BE2C (cell line): ENCODE measurements at regions not wholly inside any gene's neighbourhood (a gene's known extent, or its start where the extent isn't known, plus 50 kb on each side); places are given as distances from the start of the nearest gene placed in this dataset.
"Not testable (repeated sequence)": the region's sequence is repeated elsewhere in the genome, so short reads cannot be mapped to it uniquely, and the experiment has no call there.

ENCODE experiments used
- DNase-seq: peaks from one replicate; pipeline ENCODE4 v3.0.0-alpha.2; 2020
- H3K27me3 ChIP-seq: fragments of 250-450 bp; sonication (Bioruptor Pico); 2 replicates; pipeline ENCODE4 v1.5.1; 2020; ENCODE audit warnings: mild to moderate bottlenecking
- H3K36me3 ChIP-seq: fragments of 250-450 bp; sonication (Bioruptor Pico); 2 replicates; pipeline ENCODE4 v1.5.1; 2020; ENCODE audit warnings: mild to moderate bottlenecking
- H3K4me1 ChIP-seq: fragments of 250-450 bp; sonication (Bioruptor Pico); 2 replicates; pipeline ENCODE4 v1.5.1; 2020
- H3K4me3 ChIP-seq: 2 replicates; pipeline ENCODE4 v1.5.1; 2011; ENCODE audit warnings: low read depth, low read length
- H3K9me3 ChIP-seq: fragments of 250-450 bp; sonication (Bioruptor Pico); 2 replicates; pipeline ENCODE4 v1.5.1; 2020
- TF ChIP-seq, protein P1 (sequence below): IDR thresholded peaks from 2 replicates; pipeline ENCODE4 v1.5.1; 2012; ENCODE audit warnings: mild to moderate bottlenecking, low read depth, low read length

- Histone ChIP-seq H3K36me3 (no peaks in the 10 kb centered on the region), H3K27me3 (no peaks in the 10 kb centered on the region), H3K9me3 (no peaks in the 10 kb centered on the region), H3K4me3 (no peak overlapping the region), H3K4me1 (peaks cover 7% of the 10 kb centered on the region)
- TF ChIP-seq, protein P1, sequence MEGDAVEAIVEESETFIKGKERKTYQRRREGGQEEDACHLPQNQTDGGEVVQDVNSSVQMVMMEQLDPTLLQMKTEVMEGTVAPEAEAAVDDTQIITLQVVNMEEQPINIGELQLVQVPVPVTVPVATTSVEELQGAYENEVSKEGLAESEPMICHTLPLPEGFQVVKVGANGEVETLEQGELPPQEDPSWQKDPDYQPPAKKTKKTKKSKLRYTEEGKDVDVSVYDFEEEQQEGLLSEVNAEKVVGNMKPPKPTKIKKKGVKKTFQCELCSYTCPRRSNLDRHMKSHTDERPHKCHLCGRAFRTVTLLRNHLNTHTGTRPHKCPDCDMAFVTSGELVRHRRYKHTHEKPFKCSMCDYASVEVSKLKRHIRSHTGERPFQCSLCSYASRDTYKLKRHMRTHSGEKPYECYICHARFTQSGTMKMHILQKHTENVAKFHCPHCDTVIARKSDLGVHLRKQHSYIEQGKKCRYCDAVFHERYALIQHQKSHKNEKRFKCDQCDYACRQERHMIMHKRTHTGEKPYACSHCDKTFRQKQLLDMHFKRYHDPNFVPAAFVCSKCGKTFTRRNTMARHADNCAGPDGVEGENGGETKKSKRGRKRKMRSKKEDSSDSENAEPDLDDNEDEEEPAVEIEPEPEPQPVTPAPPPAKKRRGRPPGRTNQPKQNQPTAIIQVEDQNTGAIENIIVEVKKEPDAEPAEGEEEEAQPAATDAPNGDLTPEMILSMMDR: no peak
- no peak for DNase-seq
Measured at GRCh38 chr6:43886067-43886461, 116.1 kb downstream of the VEGFA start.

- Histone ChIP-seq H3K9me3 (no peaks in the 10 kb centered on the region), H3K4me3 (no peak overlapping the region), H3K27me3 (no peaks in the 10 kb centered on the region), H3K36me3 (no peaks in the 10 kb centered on the region), H3K4me1 (peaks cover 2% of the 10 kb centered on the region)
- DNase-seq: no peak
- TF ChIP-seq, protein P1: no peak
Measured at GRCh38 chr6:43885399-43886066, 115.5 kb downstream of the VEGFA start.

- H3K27me3 ChIP-seq: no peaks in the 10 kb centered on the region
- H3K36me3 ChIP-seq: no peaks in the 10 kb centered on the region
- H3K9me3 ChIP-seq: no peaks in the 10 kb centered on the region
- H3K4me1 ChIP-seq: no peaks in the 10 kb centered on the region; the same call in 1 of the 2 replicates
- DNase-seq: no peak
- no peak overlapping the region for H3K4me3 ChIP-seq
- TF ChIP-seq, protein P1: no peak
Measured at GRCh38 chr6:43884652-43885022, 114.6 kb downstream of the VEGFA start.

GRCh38 chr6:43883847-43884651 lies 114.0 kb downstream of the VEGFA start:
- Histone ChIP-seq H3K4me1 (peaks cover 5% of the 10 kb centered on the region), H3K9me3 (no peaks in the 10 kb centered on the region), H3K4me3 (no peak overlapping the region), H3K36me3 (no peaks in the 10 kb centered on the region), H3K27me3 (no peaks in the 10 kb centered on the region)
- no peak for DNase-seq
- TF ChIP-seq, protein P1: no peak

DNA sequence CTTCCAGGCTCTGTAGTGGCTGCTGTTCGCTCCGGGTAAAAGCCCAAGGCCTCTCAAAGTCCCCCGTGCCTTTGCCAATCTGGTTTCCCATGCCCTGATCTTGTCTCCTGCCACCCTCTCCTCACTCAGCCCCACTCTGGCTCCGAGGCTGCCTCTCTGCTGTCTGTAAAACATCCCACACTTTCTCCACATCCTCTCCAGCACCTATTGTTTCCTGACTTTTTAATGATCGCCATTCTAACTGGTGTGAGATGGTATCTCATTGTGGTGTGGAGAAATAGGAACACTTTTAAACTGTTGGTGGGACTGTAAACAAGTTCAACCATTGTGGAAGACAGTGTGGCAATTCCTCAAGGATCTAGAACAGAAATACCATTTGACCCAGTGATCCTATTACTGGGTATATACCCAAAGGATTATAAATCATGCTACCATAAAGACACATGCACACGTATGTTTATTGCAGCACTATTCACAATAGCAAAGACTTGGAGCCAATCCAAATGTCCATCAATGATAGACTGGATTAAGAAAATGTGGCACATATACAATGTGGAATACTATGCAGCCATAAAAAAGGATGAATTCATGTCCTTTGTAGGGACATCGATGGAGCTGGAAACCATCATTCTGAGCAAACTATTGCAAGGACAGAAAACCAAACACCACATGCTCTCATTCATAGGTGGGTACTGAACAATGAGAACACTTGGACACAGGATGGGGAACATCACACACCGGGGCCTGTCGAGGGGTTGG lies 112.9 kb downstream of the VEGFA start:
- peaks cover 17% of the 10 kb centered on the region for H3K4me1 ChIP-seq
- not testable (repeated sequence) for H3K36me3 ChIP-seq, DNase-seq, H3K9me3 ChIP-seq, H3K27me3 ChIP-seq, H3K4me3 ChIP-seq

DNA sequence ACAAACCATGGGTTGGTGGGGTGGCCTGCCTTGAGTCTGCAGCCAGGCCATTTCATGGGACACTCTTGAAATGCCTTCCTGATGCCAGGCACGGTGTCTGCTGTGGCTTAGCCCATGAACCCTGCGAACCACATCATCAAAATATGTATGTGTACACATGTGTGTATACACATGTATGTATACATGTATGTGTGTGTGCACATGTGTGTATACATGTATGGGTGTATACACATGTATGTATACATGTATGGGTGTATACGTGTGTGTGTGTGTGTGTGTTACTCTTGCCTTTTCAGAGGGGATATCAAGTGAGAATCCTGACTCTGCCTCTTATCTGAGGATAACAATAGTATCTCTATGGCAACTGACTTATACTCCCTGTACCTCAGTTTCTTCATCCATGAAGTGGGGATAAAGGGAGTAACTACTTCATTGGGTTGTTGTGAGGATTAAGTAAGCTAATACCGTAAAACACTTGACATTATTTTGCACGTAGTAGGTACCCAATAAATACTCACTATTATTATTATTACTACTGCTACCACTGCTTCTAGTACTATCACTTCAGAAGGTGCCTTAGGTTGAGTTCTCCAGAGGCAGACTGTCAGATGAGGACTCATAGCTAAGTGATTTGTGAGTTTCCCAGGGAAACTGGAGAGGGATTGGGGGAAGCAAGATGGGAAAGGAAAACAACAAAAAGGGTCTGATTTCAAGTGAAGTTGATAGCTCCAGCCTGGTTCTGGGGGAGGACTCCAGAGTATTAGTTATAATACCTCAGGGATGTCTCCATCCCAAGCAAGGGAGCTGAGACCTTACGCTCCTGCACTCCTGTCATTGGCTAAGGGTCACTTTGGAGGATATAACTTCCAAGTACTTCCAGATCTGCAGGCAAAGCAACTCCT lies 110.5 kb downstream of the VEGFA start:
- Histone ChIP-seq H3K36me3 (no peaks in the 10 kb centered on the region), H3K4me3 (no peak overlapping the region), H3K9me3 (no peaks in the 10 kb centered on the region), H3K4me1 (peaks cover 17% of the 10 kb centered on the region), H3K27me3 (no peaks in the 10 kb centered on the region)
- no peak for DNase-seq
- TF ChIP-seq, protein P1: no peak
